GM23248 (cell line): ENCODE measurements at regions not wholly inside any gene's neighbourhood (a gene's known extent, or its start where the extent isn't known, plus 50 kb on each side); places are given as distances from the start of the nearest gene placed in this dataset.

Source experiments
- EZH2 ChIP-seq: fragments of 200-600 bp; sonication (generic); IDR thresholded peaks from 2 replicates; pipeline ENCODE4 v1.6.1; 2018; ENCODE audit warnings: antibody characterized with exemption, mild to moderate bottlenecking; ENCODE audit not compliant: insufficient read depth, poor library complexity, severe bottlenecking
- EZH2phosphoT487 ChIP-seq: fragments of 200-600 bp; sonication (generic); IDR thresholded peaks from 2 replicates; pipeline ENCODE4 v1.6.1; 2018; ENCODE audit warnings: antibody characterized with exemption, moderate library complexity, mild to moderate bottlenecking, low read depth; ENCODE audit not compliant: insufficient read depth

DNA sequence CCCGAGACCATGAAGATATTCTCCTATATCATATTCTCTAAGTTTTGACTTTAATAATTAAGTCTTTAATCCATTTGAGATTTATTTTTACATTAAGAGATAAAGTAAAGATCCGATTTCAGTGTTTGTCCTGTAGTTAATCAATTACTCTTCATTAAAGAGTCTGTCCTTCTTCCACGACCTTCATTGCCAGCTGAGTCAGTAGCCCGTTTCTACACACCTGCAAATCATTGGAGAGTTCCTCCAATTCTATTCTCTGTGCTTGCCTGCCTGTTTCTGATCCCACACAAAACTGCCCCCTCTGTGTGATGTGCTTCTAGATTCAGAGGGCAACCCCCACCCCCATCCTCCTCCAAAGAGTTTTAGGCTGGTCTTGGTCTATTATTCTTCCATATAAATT is 119.2 kb downstream of the KCNF1 start:
- no peak for TF ChIP-seq EZH2
- TF ChIP-seq EZH2phosphoT487, result no peak
